Bronchial epithelial cell (primary cell): ENCODE measurements at regions not wholly inside any gene's neighbourhood (a gene's known extent, or its start where the extent isn't known, plus 50 kb on each side); places are given as distances from the start of the nearest gene placed in this dataset.

Source experiments
- DNase-seq: peaks from one replicate; pipeline ENCODE4 v3.0.0-alpha.2; 2010; ENCODE audit warnings: low read depth
- FAIRE-seq: peaks from 2 replicates; lab custom pipeline; 2011; peaks lifted over from hg19 to GRCh38; lab: Jason Lieb, UNC
- H3K27me3 ChIP-seq: 2 replicates; pipeline ENCODE4 v1.5.1; 2011; ENCODE audit warnings: low read length; ENCODE audit not compliant: control insufficient read depth, insufficient read depth
- H3K36me3 ChIP-seq: 2 replicates; pipeline ENCODE4 v1.5.1; 2011; ENCODE audit warnings: low read length; ENCODE audit not compliant: control insufficient read depth, insufficient read depth
- H3K4me3 ChIP-seq: 2 replicates; pipeline ENCODE4 v1.5.1; 2011; ENCODE audit warnings: mild to moderate bottlenecking, low read depth, low read length, control low read depth
- CTCF ChIP-seq: IDR thresholded peaks from 2 replicates; pipeline ENCODE4 v1.5.1; 2011; ENCODE audit warnings: mild to moderate bottlenecking, moderate library complexity, low read length, control low read depth, inconsistent platforms; ENCODE audit not compliant: insufficient read depth, severe bottlenecking

GRCh38 chr1:5098981-5099385, 444.6 kb downstream of the AJAP1 start:
- H3K4me3 ChIP-seq, result no peak overlapping the region
- FAIRE-seq, result no peak

GRCh38 chr1:5093042-5093441, 438.6 kb downstream of the AJAP1 start:
- no peak for TF ChIP-seq CTCF
- FAIRE-seq (no peak), DNase-seq (no peak)
- no peak overlapping the region for H3K4me3 ChIP-seq
- H3K27me3 ChIP-seq, result no peaks in the 10 kb centered on the region
- H3K36me3 ChIP-seq, result no peaks in the 10 kb centered on the region

More at GRCh38 chr1:5098981-5099385, 444.6 kb downstream of the AJAP1 start:
- Histone ChIP-seq H3K27me3 (no peaks in the 10 kb centered on the region), H3K36me3 (no peaks in the 10 kb centered on the region)
- DNase-seq, result no peak
- TF ChIP-seq CTCF, result no peak

GRCh38 chr1:5084676-5085075, 430.3 kb downstream of the AJAP1 start:
- Histone ChIP-seq H3K4me3 (no peak overlapping the region), H3K27me3 (no peaks in the 10 kb centered on the region), H3K36me3 (no peaks in the 10 kb centered on the region)
- no peak for TF ChIP-seq CTCF
- DNase-seq, result no peak
- FAIRE-seq, result no peak

- Histone ChIP-seq H3K4me3 (no peak overlapping the region), H3K27me3 (no peaks in the 10 kb centered on the region), H3K36me3 (no peaks in the 10 kb centered on the region)
- FAIRE-seq, result no peak
- TF ChIP-seq CTCF, result no peak
- no peak for DNase-seq
These were observed 412.8 kb downstream of the AJAP1 start for GRCh38 chr1:5067246-5067645.

- Histone ChIP-seq H3K4me3 (no peak overlapping the region), H3K36me3 (no peaks in the 10 kb centered on the region), H3K27me3 (no peaks in the 10 kb centered on the region)
- FAIRE-seq (no peak), DNase-seq (no peak)
- TF ChIP-seq CTCF, result no peak
These were observed 399.3 kb downstream of the AJAP1 start for GRCh38 chr1:5053744-5054143.

GRCh38 chr1:5029136-5029535, 374.7 kb downstream of the AJAP1 start:
- H3K4me3 ChIP-seq, result no peak overlapping the region
- DNase-seq (no peak), FAIRE-seq (no peak)
- no peaks in the 10 kb centered on the region for H3K27me3 ChIP-seq
- no peak for TF ChIP-seq CTCF
- no peaks in the 10 kb centered on the region for H3K36me3 ChIP-seq
